ENCODE measurements at regions not wholly inside any gene's neighbourhood (a gene's known extent, or its start where the extent isn't known, plus 50 kb on each side); places are given as distances from the start of the nearest gene placed in this dataset.

- DNase-seq = no peak
Measured at GRCh38 chr10:44828508-44829142, 82.5 kb upstream of the TMEM72 start.

GRCh38 chr10:44829426-44829825 is 81.7 kb upstream of the TMEM72 start:
- no peak for DNase-seq

DNA sequence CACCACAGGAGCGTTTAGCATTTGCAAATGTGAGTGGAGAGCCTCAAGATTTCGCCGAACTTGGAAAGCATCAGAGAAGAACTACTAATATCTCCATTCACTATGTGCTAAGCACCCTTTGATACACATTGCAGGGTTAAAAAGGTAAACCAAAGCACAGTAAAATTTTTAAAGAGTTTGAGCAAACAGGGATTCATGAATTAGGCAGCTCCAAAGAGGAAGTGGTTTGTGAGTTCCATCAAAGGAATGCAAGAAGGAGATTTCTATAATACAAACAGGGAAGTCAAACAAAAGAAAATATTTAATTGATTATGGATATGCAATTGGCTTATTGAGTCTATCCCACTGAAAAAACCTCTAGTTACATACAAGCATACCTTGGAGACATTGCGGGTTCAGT is 81.1 kb upstream of the TMEM72 start:
- DNase-seq = no peak

DNA sequence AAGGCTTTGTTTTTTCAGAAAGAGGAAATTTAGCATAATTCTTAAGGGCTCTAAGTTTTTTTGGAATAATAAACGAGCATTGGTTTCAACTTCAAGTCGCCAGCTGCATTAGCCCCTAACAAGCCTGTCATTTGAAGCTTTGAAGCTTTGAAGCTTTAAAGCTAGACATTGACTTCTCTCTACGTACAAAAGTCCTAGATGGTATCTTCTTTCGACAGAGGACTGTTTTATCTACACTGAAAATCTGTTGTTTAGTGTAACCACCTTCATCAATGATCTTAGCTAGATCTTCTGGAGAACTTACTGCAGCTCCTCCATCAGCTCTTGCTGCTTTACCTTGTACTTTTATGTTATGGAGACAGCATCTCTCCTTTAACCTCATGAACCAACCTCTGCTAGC is 79.6 kb upstream of the TMEM72 start:
- no peak for DNase-seq

DNA sequence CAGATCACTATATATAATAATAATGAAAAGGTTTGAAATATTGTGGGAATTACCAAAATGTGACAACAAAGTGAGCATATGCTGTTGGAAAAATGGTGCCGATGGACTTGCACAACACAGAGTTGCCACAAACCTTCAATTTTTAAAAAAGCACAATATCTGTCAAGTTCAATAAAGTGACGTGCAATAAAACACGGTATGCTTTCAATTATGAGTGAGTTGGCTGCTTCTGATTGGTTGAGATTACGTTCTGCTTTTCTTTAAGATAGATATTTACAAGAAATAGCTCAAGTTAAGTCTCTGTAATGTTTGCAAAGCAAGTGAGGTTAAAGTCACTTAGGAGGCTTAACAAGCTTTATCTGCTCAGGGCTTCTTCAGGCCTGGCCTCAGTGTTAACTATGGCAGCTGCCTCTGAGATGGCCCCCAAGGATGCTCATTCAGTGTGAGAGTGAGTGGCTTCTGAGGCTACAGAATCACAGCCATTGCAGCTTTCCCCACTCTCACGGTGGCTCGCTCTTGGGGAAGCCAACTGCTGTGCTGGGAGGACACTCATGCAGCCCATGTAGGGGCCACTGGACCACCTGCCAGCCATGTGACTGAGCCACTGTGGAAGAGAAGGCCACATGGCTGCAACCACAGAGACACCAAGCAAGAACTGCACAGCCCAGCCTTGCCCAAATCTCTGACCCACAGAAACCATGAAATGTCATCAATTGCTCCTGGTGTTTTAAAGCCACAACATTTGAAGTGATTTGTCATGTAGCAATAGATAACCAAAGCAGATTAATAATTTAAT is 78.3 kb upstream of the TMEM72 start:
- no peak for DNase-seq

GRCh38 chr10:44834131-44834530 is 77.0 kb upstream of the TMEM72 start:
- no peak for DNase-seq

- DNase-seq = no peak
Measured at GRCh38 chr10:44835300-44835699, 75.8 kb upstream of the TMEM72 start.

DNA sequence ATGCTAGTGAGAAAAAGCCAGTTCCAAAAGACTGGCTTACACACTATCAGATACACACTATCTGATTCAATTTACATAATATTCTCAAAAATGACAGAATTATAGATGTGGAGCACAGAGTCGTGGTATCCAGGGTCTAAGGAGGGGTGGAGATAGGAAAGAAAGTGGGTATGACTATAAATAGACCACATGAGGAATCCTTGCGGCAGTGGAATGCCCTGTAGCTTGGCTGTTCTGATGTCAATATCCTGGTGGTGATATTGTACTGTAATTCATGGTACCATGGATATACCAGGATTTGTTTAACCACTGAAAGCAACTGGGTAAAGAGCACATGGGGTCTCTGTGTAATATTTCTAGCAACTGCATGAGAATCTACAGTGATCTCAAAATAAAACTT is 67.7 kb upstream of the TMEM72 start:
- no peak for DNase-seq

GRCh38 chr10:44845361-44846175 is 65.6 kb upstream of the TMEM72 start:
- no peak for DNase-seq

GRCh38 chr10:44847110-44847509 is 64.0 kb upstream of the TMEM72 start:
- no peak for DNase-seq

DNA sequence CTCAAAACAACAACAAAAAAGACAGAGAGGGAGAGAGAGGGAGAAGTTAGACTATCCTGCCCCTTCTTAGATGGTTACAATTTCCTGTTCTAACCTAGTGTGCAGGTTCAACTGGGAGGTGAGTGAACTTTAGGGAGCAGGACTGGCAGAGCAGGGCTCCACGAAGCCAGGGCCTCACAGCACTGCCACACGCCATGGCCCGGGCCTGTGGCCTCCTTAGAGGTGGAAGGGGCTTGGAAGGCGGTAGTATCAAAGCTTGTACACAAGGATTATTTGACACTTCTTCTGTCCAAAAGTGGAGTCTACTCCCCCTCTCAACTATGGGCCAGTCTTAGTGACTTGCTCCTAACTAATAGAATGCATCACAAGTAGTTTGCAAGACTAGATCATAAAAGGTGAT is 62.9 kb upstream of the TMEM72 start:
- DNase-seq = no peak

GRCh38 chr10:44849936-44850335 is 61.2 kb upstream of the TMEM72 start:
- DNase-seq = no peak

DNA sequence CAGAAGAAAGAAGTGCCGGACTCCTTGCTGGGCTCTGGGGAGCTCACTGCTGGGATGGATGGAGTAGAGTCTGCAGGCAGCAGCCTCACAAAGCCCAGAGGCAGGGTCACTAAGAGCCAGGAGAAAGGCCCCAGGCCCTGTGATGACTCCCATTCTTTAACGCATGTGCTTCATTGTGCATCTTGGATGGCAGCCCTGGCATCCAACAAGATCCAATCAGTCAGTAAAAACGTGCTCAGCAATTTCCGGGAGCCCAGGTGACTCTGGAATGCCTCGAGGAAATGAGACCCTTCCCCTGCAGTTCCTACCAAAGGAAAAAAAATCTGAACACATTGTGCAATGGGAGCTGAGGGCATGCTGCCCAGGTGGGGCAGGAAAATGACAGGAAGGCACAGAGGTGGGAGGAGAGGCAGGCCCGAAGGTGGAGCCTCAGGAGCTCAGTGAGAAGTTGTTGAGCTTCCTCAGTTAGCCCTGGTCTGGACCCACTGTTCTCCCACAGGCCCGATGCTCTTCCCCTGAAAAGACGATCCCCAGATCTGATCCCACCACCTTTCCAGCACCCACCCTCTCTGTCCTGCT is 60.7 kb upstream of the TMEM72 start:
- no peak for DNase-seq

- DNase-seq = no peak
Measured at GRCh38 chr10:44851413-44851812, 59.7 kb upstream of the TMEM72 start.

GRCh38 chr10:44851881-44852280 is 59.3 kb upstream of the TMEM72 start:
- DNase-seq = no peak

GRCh38 chr10:44853148-44853734 is 57.9 kb upstream of the TMEM72 start:
- DNase-seq = no peak

DNA sequence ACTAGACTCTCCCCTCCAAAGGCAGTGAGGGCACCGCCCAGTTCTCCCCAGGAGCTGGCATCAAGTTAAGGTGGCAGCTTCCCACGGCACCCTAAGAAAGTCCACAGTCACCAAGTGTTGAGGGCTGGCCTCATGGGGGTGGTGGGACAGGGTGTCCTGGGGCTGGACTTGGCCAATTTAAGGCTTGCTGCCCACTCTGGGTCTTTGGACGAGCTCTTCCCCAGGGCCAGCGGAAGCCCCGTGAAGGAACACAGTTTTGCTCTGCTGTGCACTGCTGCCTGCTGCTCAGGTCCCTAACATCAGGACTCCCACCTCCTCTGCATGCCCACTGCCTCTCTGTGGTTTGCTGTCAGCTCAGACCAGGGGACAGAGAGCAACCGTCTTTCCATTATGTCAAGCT is 57.3 kb upstream of the TMEM72 start:
- DNase-seq = no peak

- no peak for DNase-seq
Measured at GRCh38 chr10:44854693-44855350, 56.3 kb upstream of the TMEM72 start.

DNA sequence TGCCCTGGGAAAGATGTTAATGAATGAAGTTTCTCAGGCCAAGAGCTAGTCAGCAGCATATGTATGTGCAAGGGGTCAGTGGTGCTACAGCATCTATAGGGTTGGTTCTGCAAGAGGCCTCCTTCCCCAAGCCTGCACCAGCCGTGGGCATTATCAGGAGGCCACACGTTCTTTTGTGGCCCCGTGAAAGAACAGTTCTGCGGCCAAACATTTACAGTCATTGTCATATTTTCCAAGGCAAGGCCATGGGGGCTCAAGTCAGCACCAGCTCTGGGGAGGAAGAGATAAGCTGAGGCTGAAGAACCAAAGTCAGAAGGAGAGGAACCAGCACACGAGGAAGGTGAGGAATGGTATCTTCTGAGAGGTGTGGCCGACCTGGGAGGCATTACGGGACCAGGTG is 54.4 kb upstream of the TMEM72 start:
- DNase-seq = no peak

DNA sequence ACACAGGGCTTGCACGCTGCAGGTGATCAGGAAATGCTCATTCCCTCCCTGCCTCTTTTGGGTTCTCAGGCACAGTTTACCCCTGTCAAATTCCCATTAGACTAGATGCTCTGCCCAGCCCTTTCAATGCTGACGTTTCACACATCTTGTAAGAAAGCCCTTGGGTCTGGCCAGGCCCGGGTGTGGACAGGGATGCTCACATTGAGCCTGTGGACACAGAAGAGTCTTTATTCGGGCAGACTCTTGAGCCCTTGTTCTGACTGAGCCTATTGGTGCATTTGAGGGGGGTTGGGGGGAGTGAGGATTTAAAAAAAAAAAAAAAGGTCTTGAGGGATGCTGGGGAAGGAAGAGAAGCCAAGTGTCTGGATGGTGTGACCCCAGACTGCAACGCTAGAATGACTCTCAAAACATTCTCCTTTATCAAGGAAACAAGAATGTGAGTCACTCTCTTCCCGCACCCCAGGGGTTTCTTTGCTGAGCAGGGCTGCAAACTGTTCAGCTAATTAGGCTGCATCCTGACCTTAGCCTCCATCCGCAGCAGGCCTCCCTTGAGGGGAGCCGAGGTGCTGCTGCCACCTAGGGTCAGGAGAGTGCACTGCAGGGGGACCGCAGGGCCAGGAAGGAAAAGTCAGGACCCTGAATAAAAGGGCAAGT is 53.6 kb upstream of the TMEM72 start:
- DNase-seq = peak; percentile 32

- no peak for DNase-seq
Measured at GRCh38 chr10:44858017-44858371, 53.1 kb upstream of the TMEM72 start.

DNA sequence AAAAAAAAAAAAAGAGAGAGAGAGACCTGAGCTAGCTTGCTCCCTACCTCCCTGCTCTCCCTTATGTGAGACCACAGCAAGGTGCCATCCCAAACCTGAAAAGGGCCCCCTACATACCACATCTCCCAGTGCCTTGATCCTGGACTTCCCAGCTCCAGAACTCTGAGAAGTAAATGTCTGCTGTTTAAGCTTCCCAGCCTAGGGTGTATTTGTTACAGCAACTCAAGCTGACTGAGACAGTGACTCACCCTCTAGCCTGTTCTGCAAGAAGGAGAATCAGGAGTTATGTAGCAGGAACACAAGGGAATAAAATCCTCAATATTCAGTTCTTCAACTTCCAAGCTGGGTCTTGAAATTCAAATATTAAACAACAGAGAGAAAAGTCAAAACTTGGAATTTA is 52.1 kb upstream of the TMEM72 start:
- DNase-seq = no peak
